ENCODE measurements at regions not wholly inside any gene's neighbourhood (a gene's known extent, or its start where the extent isn't known, plus 50 kb on each side); places are given as distances from the start of the nearest gene placed in this dataset.
A peak's percentile ranks its signal among the peaks of the same experiment; 100 is the strongest.
"Not testable (repeated sequence)": the region's sequence is repeated elsewhere in the genome, so short reads cannot be mapped to it uniquely, and the experiment has no call there.

DNA sequence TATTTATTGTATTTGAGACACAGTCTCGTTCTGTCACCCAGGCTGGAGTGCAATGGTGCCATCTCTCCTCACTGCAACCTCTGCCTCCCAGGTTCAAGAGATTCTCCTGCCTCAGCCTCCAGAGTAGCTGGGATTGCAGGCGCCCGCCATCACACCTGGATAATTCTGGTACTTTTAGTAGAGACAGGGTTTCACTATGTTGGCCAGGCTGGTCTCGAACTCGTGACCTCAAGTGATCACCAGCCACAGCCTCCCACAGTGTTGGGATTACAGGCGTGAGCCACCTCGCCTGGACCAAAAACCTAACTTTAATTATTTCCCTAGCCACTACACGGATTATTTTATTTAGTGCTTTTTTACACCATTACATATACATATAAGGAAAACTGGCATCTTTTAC is 1674.0 kb downstream of the SPATA31A7 start:
- TF ChIP-seq, protein P1, sequence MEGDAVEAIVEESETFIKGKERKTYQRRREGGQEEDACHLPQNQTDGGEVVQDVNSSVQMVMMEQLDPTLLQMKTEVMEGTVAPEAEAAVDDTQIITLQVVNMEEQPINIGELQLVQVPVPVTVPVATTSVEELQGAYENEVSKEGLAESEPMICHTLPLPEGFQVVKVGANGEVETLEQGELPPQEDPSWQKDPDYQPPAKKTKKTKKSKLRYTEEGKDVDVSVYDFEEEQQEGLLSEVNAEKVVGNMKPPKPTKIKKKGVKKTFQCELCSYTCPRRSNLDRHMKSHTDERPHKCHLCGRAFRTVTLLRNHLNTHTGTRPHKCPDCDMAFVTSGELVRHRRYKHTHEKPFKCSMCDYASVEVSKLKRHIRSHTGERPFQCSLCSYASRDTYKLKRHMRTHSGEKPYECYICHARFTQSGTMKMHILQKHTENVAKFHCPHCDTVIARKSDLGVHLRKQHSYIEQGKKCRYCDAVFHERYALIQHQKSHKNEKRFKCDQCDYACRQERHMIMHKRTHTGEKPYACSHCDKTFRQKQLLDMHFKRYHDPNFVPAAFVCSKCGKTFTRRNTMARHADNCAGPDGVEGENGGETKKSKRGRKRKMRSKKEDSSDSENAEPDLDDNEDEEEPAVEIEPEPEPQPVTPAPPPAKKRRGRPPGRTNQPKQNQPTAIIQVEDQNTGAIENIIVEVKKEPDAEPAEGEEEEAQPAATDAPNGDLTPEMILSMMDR (conservative IDR thresholded peaks at IDR 0.05; ENCODE audit: low read depth in 2 of 2): not testable (repeated sequence)
- peak; percentile 67 for TF ChIP-seq EZH2 (IDR thresholded peaks at IDR 0.05; ENCODE audit: low read depth, unreplicated experiment)
- not testable (repeated sequence) for TF ChIP-seq EZH2phosphoT487 (IDR thresholded peaks at IDR 0.05; ENCODE audit: unreplicated experiment); POLR2AphosphoS5 (IDR thresholded peaks at IDR 0.05; ENCODE audit: low read depth); NANOG (IDR thresholded peaks at IDR 0.05; ENCODE audit: borderline replicate concordance); CREB1 (CRISPR knock-in tag; IDR thresholded peaks at IDR 0.05; ENCODE audit: low read depth); ZNF114 (CRISPR knock-in tag; IDR thresholded peaks at IDR 0.05); JUNB (IDR thresholded peaks at IDR 0.05; ENCODE audit: unreplicated experiment)
- TF ChIP-seq, protein P2, sequence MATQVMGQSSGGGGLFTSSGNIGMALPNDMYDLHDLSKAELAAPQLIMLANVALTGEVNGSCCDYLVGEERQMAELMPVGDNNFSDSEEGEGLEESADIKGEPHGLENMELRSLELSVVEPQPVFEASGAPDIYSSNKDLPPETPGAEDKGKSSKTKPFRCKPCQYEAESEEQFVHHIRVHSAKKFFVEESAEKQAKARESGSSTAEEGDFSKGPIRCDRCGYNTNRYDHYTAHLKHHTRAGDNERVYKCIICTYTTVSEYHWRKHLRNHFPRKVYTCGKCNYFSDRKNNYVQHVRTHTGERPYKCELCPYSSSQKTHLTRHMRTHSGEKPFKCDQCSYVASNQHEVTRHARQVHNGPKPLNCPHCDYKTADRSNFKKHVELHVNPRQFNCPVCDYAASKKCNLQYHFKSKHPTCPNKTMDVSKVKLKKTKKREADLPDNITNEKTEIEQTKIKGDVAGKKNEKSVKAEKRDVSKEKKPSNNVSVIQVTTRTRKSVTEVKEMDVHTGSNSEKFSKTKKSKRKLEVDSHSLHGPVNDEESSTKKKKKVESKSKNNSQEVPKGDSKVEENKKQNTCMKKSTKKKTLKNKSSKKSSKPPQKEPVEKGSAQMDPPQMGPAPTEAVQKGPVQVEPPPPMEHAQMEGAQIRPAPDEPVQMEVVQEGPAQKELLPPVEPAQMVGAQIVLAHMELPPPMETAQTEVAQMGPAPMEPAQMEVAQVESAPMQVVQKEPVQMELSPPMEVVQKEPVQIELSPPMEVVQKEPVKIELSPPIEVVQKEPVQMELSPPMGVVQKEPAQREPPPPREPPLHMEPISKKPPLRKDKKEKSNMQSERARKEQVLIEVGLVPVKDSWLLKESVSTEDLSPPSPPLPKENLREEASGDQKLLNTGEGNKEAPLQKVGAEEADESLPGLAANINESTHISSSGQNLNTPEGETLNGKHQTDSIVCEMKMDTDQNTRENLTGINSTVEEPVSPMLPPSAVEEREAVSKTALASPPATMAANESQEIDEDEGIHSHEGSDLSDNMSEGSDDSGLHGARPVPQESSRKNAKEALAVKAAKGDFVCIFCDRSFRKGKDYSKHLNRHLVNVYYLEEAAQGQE (IDR thresholded peaks at IDR 0.05; ENCODE audit: unreplicated experiment): not testable (repeated sequence)
